CD14-positive monocyte (primary cell): ENCODE measurements at regions not wholly inside any gene's neighbourhood (a gene's known extent, or its start where the extent isn't known, plus 50 kb on each side); places are given as distances from the start of the nearest gene placed in this dataset.

Experiments used
- DNase-seq, 3 donors: peaks; one replicate each; pipeline ENCODE4 v3.0.0-alpha.2; 2011 to 2022
- H2AFZ ChIP-seq: 2 replicates; pipeline ENCODE4 v1.6.0; 2012; ENCODE audit warnings: mild to moderate bottlenecking, low read depth, low read length, inconsistent platforms; ENCODE audit not compliant: insufficient read depth, poor library complexity, severe bottlenecking
- H3K27ac ChIP-seq, 2 donors: 1 replicate in 1 of 2; 2 replicates in 1 of 2; pipeline ENCODE4 v1.5.1; 2012 to 2013; ENCODE audit warnings: low read length in 2 of 2, control low read depth in 1 of 2, inconsistent platforms in 1 of 2, low read depth in 1 of 2, mild to moderate bottlenecking in 1 of 2
- H3K27me3 ChIP-seq, 2 donors: one replicate each; pipeline versions ENCODE4 v1.6.0 to v1.6.1; 2011 to 2013; ENCODE audit warnings: low read length in 2 of 2; ENCODE audit not compliant: control insufficient read depth in 2 of 2, insufficient read depth in 2 of 2
- H3K36me3 ChIP-seq, 2 donors: replicated peaks in 1 of 2; 1 replicate in 1 of 2; 2 replicates in 1 of 2; pipeline versions ENCODE4 v1.5.1 to v1.6.1; 2012 to 2013; ENCODE audit warnings: low read length in 2 of 2, control low read depth in 1 of 2, inconsistent platforms in 1 of 2, mild to moderate bottlenecking in 1 of 2; ENCODE audit not compliant: insufficient read depth in 2 of 2, control insufficient read depth in 1 of 2
- H3K4me1 ChIP-seq, 2 donors: 1 replicate in 1 of 2; 2 replicates in 1 of 2; pipeline versions ENCODE4 v1.5.1 to v1.6.1; 2012 to 2013; ENCODE audit warnings: low read length in 2 of 2, control low read depth in 1 of 2, inconsistent platforms in 1 of 2, mild to moderate bottlenecking in 1 of 2, moderate library complexity in 1 of 2; ENCODE audit not compliant: insufficient read depth in 2 of 2, control insufficient read depth in 1 of 2
- H3K4me2 ChIP-seq: replicated peaks from 2 replicates; pipeline ENCODE3; 2012; ENCODE audit warnings: low read length, moderate library complexity, mild to moderate bottlenecking; ENCODE audit not compliant: poor library complexity, severe bottlenecking; ENCODE audit errors: extremely low read depth
- H3K4me3 ChIP-seq, 3 experiments: fragments of 200-600 bp in 1 of 3; sonication (generic) in 1 of 3; replicated peaks in 1 of 3; 1 replicate in 2 of 3; 2 replicates in 1 of 3; pipeline ENCODE4 v1.5.1; 2011 to 2013; ENCODE audit warnings: low read length in 3 of 3, mild to moderate bottlenecking in 3 of 3, control low read depth in 2 of 3, low read depth in 2 of 3, inconsistent platforms in 1 of 3, moderate library complexity in 1 of 3
- H3K79me2 ChIP-seq: 2 replicates; pipeline ENCODE4 v1.6.0; 2012; ENCODE audit warnings: mild to moderate bottlenecking, control low read depth, inconsistent platforms, low read length, moderate library complexity; ENCODE audit not compliant: insufficient read depth
- H3K9ac ChIP-seq: 2 replicates; pipeline ENCODE4 v1.6.0; 2017; ENCODE audit warnings: low read length, mild to moderate bottlenecking; ENCODE audit not compliant: insufficient read depth, poor library complexity, severe bottlenecking
- H3K9me3 ChIP-seq, 2 donors: replicated peaks in 1 of 2; 1 replicate in 1 of 2; 2 replicates in 1 of 2; pipeline versions ENCODE4 v1.5.1 to v1.6.1; 2012 to 2013; ENCODE audit warnings: low read length in 2 of 2, control low read depth in 1 of 2; ENCODE audit not compliant: control insufficient read depth in 1 of 2, insufficient read depth in 1 of 2
- H4K20me1 ChIP-seq: 2 replicates; pipeline ENCODE4 v1.6.0; 2012; ENCODE audit warnings: mild to moderate bottlenecking, low read length, control low read depth, moderate library complexity; ENCODE audit not compliant: insufficient read depth
- H3K27ac Mint-ChIP-seq, 7 donors: one replicate each; pipeline ENCODE4 v1.8.0; 2020; ENCODE audit warnings: mild to moderate bottlenecking in 7 of 7, mixed read lengths in 7 of 7, moderate library complexity in 6 of 7, inconsistent platforms in 2 of 7
- H3K27me3 Mint-ChIP-seq, 3 donors: one replicate each; pipeline ENCODE4 v1.8.0; 2021 to 2022; ENCODE audit warnings: low read depth in 3 of 3, mild to moderate bottlenecking in 3 of 3, mixed read lengths in 3 of 3, moderate library complexity in 3 of 3, inconsistent platforms in 1 of 3
- H3K36me3 Mint-ChIP-seq, 2 donors: one replicate each; pipeline ENCODE4 v1.8.0; 2020; ENCODE audit warnings: mixed read lengths in 2 of 2, inconsistent platforms in 1 of 2, mild to moderate bottlenecking in 1 of 2
- H3K4me1 Mint-ChIP-seq: one replicate; pipeline ENCODE4 v1.8.0; 2020; ENCODE audit warnings: mild to moderate bottlenecking, mixed read lengths
- H3K4me3 Mint-ChIP-seq, 2 donors: one replicate each; pipeline ENCODE4 v1.8.0; 2020; ENCODE audit warnings: mild to moderate bottlenecking in 2 of 2, mixed read lengths in 2 of 2, moderate library complexity in 1 of 2
- H3K9me3 Mint-ChIP-seq, 7 donors: one replicate each; pipeline ENCODE4 v1.8.0; 2020 to 2022; ENCODE audit warnings: mixed read lengths in 7 of 7, mild to moderate bottlenecking in 6 of 7, moderate library complexity in 6 of 7, inconsistent platforms in 2 of 7
- CTCF ChIP-seq: fragments of 200-600 bp; IDR thresholded peaks from one replicate; pipeline ENCODE4 v1.8.0; 2022; ENCODE audit warnings: antibody characterized with exemption, mild to moderate bottlenecking
- WGBS: methylation state at CpG from one replicate; pipeline ENCODE4 v1.1.5; 2013; ENCODE audit warnings: missing lambda C conversion rate; ENCODE audit not compliant: insufficient coverage; 5-methylcytosine and 5-hydroxymethylcytosine counted together
- intact Hi-C, 2 donors: fragments of 100-400 bp; cut with micrococcal nuclease; formaldehyde crosslinking; loops; one replicate each; pipeline versions ENCODE4 v1.15.0 to v1.15.1; 2023

- no peaks in the 10 kb centered on the region for H4K20me1 ChIP-seq
- H3K27me3 ChIP-seq: no peaks in the 10 kb centered on the region
- H3K4me2 ChIP-seq: no peak overlapping the region
- Mint-ChIP-seq H3K27me3 (no peaks in the 10 kb centered on the region), H3K36me3 (no peaks in the 10 kb centered on the region), H3K27ac (no peak overlapping the region), H3K9me3 (no peaks in the 10 kb centered on the region), H3K4me3 (no peak overlapping the region), H3K4me1 (no peaks in the 10 kb centered on the region)
- no peaks in the 10 kb centered on the region for H3K9me3 ChIP-seq
- no peak overlapping the region for H3K9ac ChIP-seq
- no peaks in the 10 kb centered on the region for H3K79me2 ChIP-seq
- TF ChIP-seq CTCF: no peak
- intact Hi-C loops: no loop called here
- DNase-seq: no peak
- no peak overlapping the region for H3K4me3 ChIP-seq
- no peaks in the 10 kb centered on the region for H3K36me3 ChIP-seq
- no peaks in the 10 kb centered on the region for H3K4me1 ChIP-seq
- H3K27ac ChIP-seq: no peak overlapping the region
- no peak overlapping the region for H2AFZ ChIP-seq
Measured at GRCh38 chr9:115533511-115533910, 415.6 kb upstream of the TNC start.

DNA sequence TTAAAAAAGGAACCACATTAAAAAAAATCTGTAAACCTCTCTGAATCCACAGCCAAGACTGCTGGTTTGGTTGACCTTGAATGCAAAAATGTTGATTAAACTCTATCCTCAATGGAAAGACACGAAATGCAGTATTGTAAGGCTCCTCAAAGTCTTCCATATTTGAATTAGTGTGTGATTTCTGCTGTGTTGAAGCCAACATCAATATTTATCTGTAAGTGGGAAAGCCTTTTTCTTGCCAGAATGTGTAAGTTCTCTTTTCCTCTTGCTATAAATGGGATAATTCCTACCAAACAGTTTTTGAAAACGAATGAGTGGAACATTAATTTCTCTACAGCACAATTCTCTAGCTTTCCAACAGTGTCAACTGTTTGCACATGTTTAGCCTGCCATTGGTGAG is 422.1 kb upstream of the TNC start:
- Histone ChIP-seq H3K79me2 (no peaks in the 10 kb centered on the region), H3K9ac (no peak overlapping the region), H4K20me1 (no peaks in the 10 kb centered on the region), H3K27ac (no peak overlapping the region), H3K9me3 (no peaks in the 10 kb centered on the region), H2AFZ (no peak overlapping the region), H3K27me3 (no peaks in the 10 kb centered on the region), H3K4me3 (no peak overlapping the region), H3K4me1 (no peaks in the 10 kb centered on the region), H3K4me2 (no peak overlapping the region), H3K36me3 (no peaks in the 10 kb centered on the region)
- no peak for TF ChIP-seq CTCF
- no peak for DNase-seq
- Mint-ChIP-seq H3K4me1 (no peaks in the 10 kb centered on the region), H3K9me3 (peaks cover 0 to 3% (median 0%) of the 10 kb centered on the region in 7 donors), H3K36me3 (no peaks in the 10 kb centered on the region), H3K4me3 (no peak overlapping the region), H3K27me3 (peaks cover 0 to 4% (median 0%) of the 10 kb centered on the region in 3 donors), H3K27ac (no peak overlapping the region)
- intact Hi-C loops: loop anchor here in 1 of 2 donors (5.0 kb wide), 1 partner anchor 48 kb away; no protein-coding TSS in a partner anchor
- WGBS: no CpG with 5 or more reads among the region's 2 CpGs
